ENCODE measurements at regions not wholly inside any gene's neighbourhood (a gene's known extent, or its start where the extent isn't known, plus 50 kb on each side); places are given as distances from the start of the nearest gene placed in this dataset.

DNA sequence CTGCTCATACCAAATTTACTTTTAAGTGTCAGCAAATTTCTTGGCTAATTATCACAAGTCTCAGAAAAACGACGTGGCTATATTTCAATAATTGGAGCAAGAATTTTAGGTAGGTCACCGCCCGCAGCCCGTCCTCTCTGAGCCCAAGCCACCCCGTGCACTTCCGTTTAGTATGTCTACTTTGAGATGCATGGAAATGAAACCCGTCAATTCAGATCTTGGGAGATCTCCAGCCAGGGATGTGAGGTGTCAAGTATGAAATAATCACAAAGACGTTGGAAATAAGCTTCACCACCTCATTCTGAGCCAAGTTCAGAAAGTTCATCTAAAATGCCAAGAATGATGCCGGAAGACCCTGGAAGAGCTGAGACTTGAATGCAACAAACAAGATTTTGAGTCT lies 132.6 kb upstream of the IRF2BP2 start:
- Histone ChIP-seq H3K27me3 (replicated peaks in 1 of 4; ENCODE audit: control extremely low read depth in 1 of 4, control insufficient read depth in 3 of 4, insufficient read depth in 4 of 4, low read length in 3 of 4) (no peaks in the 10 kb centered on the region), H3K9ac (ENCODE audit: low read length) (no peak overlapping the region), H3K4me3 (ENCODE audit: control extremely low read depth in 1 of 5, extremely low read depth in 1 of 5, insufficient read depth in 1 of 5, low read depth in 2 of 5, low read length in 4 of 5) (no peak overlapping the region), H3K4me1 (ENCODE audit: control insufficient read depth in 2 of 2, insufficient read depth in 2 of 2, low read length in 2 of 2) (no peaks in the 10 kb centered on the region), H3K36me3 (replicated peaks in 1 of 2; ENCODE audit: control extremely low read depth in 1 of 2, control insufficient read depth in 1 of 2, extremely low read depth in 1 of 2, insufficient read depth in 2 of 2, low read length in 1 of 2) (no peaks in the 10 kb centered on the region), H2AFZ (ENCODE audit: insufficient read depth, low read depth, low read length, poor library complexity, severe bottlenecking) (no peak overlapping the region), H3K79me2 (ENCODE audit: control insufficient read depth, insufficient read depth, low read length) (no peaks in the 10 kb centered on the region), H3K4me2 (replicated peaks; ENCODE audit: low read depth, low read length, poor library complexity, severe bottlenecking) (no peak overlapping the region), H4K20me1 (ENCODE audit: control insufficient read depth, insufficient read depth, low read length, poor library complexity, severe bottlenecking) (no peaks in the 10 kb centered on the region), H3K9me3 (ENCODE audit: control extremely low read depth in 1 of 3, control insufficient read depth in 2 of 3, insufficient read depth in 1 of 3, low read length in 2 of 3) (no peaks in the 10 kb centered on the region), H3K27ac (ENCODE audit: low read length in 2 of 2) (no peak overlapping the region)
- CTCF ChIA-PET = interaction anchor here (1.4 kb wide), 1 partner anchor 12 kb away, joined by 5 read pairs; no protein-coding TSS in a partner anchor
- WGBS (ENCODE audit: insufficient coverage) = 83% methylated on average over 7 of the region's 10 CpGs
- Mint-ChIP-seq H3K27ac (no peak overlapping the region), H3K27me3 (no peaks in the 10 kb centered on the region), H3K4me3 (no peak overlapping the region), H3K9me3 (ENCODE audit: insufficient read depth) (no peaks in the 10 kb centered on the region), H3K4me1 (no peaks in the 10 kb centered on the region)
- no peak for DNase-seq
- ATAC-seq (ENCODE audit: low read depth) = no peak
- POLR2A ChIA-PET = no interaction called here
- intact Hi-C loops (cut with micrococcal nuclease) = no loop called here
- TF ChIP-seq EZH2 (IDR thresholded peaks at IDR 0.05; ENCODE audit: borderline replicate concordance, insufficient read depth, low read depth, low read length, poor library complexity, severe bottlenecking) = no peak

DNA sequence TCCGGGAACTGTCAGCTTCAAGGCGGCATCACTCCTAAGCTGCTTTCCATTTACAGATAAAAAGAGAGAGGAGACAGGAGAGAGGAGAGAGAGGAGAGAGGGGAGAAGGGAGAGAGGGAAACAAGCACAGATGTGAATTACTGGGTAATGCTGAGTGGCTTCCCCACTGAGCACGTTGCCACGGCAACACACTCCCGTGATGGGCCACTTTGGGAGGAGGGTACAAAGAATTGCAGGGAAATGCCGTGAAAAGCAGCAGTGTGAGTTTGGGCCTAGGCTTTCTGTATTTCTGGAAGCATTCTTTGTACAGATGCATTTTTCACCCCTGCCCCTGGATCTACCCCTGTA lies 128.0 kb upstream of the IRF2BP2 start:
- H3K4me3 Mint-ChIP-seq = no peak overlapping the region
- intact Hi-C loops (cut with micrococcal nuclease) = no loop called here
- no peak overlapping the region for H3K27ac Mint-ChIP-seq
- ATAC-seq (ENCODE audit: low read depth) (no peak), DNase-seq (no peak)
- Histone ChIP-seq H3K27ac (ENCODE audit: low read length in 2 of 2) (no peak overlapping the region), H4K20me1 (ENCODE audit: control insufficient read depth, insufficient read depth, low read length, poor library complexity, severe bottlenecking) (no peaks in the 10 kb centered on the region), H3K4me2 (replicated peaks; ENCODE audit: low read depth, low read length, poor library complexity, severe bottlenecking) (no peak overlapping the region), H3K9ac (ENCODE audit: low read length) (no peak overlapping the region), H2AFZ (ENCODE audit: insufficient read depth, low read depth, low read length, poor library complexity, severe bottlenecking) (no peak overlapping the region), H3K9me3 (ENCODE audit: control extremely low read depth in 1 of 3, control insufficient read depth in 2 of 3, insufficient read depth in 1 of 3, low read length in 2 of 3) (no peaks in the 10 kb centered on the region), H3K79me2 (ENCODE audit: control insufficient read depth, insufficient read depth, low read length) (no peaks in the 10 kb centered on the region), H3K36me3 (replicated peaks in 1 of 2; ENCODE audit: control extremely low read depth in 1 of 2, control insufficient read depth in 1 of 2, extremely low read depth in 1 of 2, insufficient read depth in 2 of 2, low read length in 1 of 2) (no peaks in the 10 kb centered on the region), H3K4me3 (ENCODE audit: control extremely low read depth in 1 of 5, extremely low read depth in 1 of 5, insufficient read depth in 1 of 5, low read depth in 2 of 5, low read length in 4 of 5) (no peak overlapping the region), H3K27me3 (replicated peaks in 1 of 4; ENCODE audit: control extremely low read depth in 1 of 4, control insufficient read depth in 3 of 4, insufficient read depth in 4 of 4, low read length in 3 of 4) (no peaks in the 10 kb centered on the region), H3K4me1 (ENCODE audit: control insufficient read depth in 2 of 2, insufficient read depth in 2 of 2, low read length in 2 of 2) (no peaks in the 10 kb centered on the region)
- TF ChIP-seq EZH2 (IDR thresholded peaks at IDR 0.05; ENCODE audit: borderline replicate concordance, insufficient read depth, low read depth, low read length, poor library complexity, severe bottlenecking) = no peak
- TF ChIP-seq, protein P1, sequence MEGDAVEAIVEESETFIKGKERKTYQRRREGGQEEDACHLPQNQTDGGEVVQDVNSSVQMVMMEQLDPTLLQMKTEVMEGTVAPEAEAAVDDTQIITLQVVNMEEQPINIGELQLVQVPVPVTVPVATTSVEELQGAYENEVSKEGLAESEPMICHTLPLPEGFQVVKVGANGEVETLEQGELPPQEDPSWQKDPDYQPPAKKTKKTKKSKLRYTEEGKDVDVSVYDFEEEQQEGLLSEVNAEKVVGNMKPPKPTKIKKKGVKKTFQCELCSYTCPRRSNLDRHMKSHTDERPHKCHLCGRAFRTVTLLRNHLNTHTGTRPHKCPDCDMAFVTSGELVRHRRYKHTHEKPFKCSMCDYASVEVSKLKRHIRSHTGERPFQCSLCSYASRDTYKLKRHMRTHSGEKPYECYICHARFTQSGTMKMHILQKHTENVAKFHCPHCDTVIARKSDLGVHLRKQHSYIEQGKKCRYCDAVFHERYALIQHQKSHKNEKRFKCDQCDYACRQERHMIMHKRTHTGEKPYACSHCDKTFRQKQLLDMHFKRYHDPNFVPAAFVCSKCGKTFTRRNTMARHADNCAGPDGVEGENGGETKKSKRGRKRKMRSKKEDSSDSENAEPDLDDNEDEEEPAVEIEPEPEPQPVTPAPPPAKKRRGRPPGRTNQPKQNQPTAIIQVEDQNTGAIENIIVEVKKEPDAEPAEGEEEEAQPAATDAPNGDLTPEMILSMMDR (IDR thresholded peaks at IDR 0.05) = no peak
- no peaks in the 10 kb centered on the region for H3K9me3 Mint-ChIP-seq (ENCODE audit: insufficient read depth)
- WGBS (ENCODE audit: insufficient coverage) = 38% methylated on average over 3 of the region's 6 CpGs
- H3K27me3 Mint-ChIP-seq = no peaks in the 10 kb centered on the region
- no peaks in the 10 kb centered on the region for H3K4me1 Mint-ChIP-seq
- CTCF ChIA-PET = interaction anchor here (1.1 kb wide), 1 partner anchor 14 kb away, joined by 3 read pairs; no protein-coding TSS in a partner anchor
- POLR2A ChIA-PET = no interaction called here
